ENCODE measurements at regions not wholly inside any gene's neighbourhood (a gene's known extent, or its start where the extent isn't known, plus 50 kb on each side); places are given as distances from the start of the nearest gene placed in this dataset.

DNA sequence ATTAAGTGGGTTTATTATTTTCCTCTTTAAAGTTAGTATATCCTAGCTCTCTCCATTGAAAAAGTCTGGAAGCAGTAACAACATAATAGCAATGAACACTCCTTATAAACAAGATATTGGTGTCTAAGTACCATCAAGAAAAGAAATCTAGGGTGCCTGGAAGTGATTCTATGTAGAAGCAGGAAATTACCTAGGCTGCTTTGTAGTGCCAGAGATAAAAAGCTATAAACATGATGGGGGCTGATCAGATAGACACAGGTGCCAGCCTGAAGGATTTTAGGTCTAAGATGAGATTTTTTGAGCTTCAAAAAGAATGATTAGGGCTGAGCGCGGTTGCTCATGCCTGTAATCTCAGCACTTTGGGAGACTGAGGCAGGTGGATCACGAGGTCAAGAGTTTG lies 1179.3 kb upstream of the CDH9 start:
- TF ChIP-seq RXRA (IDR thresholded peaks at IDR 0.05; ENCODE audit: insufficient read depth, low read depth, low read length) (no peak), EZH2 (IDR thresholded peaks at IDR 0.05; ENCODE audit: low read depth, low read length, severe bottlenecking) (no peak), JUND (IDR thresholded peaks at IDR 0.05; ENCODE audit: low read length) (no peak), ASH2L (IDR thresholded peaks at IDR 0.05; ENCODE audit: low read length) (no peak), SIN3A (conservative IDR thresholded peaks at IDR 0.05 in 1 of 2, IDR thresholded peaks at IDR 0.05 in 1 of 2; ENCODE audit: low read depth in 1 of 2, low read length in 2 of 2) (no peak), PHF8 (conservative IDR thresholded peaks at IDR 0.05; ENCODE audit: low read depth, low read length) (no peak), YY1 (IDR thresholded peaks at IDR 0.05; ENCODE audit: low read depth, low read length) (no peak), POLR2A (IDR thresholded peaks at IDR 0.05; ENCODE audit: control extremely low read depth in 1 of 2, low read depth in 2 of 2, low read length in 2 of 2) (no peak), SIRT6 (IDR thresholded peaks at IDR 0.05; ENCODE audit: low read length) (no peak)
- TF ChIP-seq, protein P1, sequence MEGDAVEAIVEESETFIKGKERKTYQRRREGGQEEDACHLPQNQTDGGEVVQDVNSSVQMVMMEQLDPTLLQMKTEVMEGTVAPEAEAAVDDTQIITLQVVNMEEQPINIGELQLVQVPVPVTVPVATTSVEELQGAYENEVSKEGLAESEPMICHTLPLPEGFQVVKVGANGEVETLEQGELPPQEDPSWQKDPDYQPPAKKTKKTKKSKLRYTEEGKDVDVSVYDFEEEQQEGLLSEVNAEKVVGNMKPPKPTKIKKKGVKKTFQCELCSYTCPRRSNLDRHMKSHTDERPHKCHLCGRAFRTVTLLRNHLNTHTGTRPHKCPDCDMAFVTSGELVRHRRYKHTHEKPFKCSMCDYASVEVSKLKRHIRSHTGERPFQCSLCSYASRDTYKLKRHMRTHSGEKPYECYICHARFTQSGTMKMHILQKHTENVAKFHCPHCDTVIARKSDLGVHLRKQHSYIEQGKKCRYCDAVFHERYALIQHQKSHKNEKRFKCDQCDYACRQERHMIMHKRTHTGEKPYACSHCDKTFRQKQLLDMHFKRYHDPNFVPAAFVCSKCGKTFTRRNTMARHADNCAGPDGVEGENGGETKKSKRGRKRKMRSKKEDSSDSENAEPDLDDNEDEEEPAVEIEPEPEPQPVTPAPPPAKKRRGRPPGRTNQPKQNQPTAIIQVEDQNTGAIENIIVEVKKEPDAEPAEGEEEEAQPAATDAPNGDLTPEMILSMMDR (IDR thresholded peaks at IDR 0.05; ENCODE audit: control extremely low read depth in 1 of 3, insufficient read depth in 1 of 3, low read depth in 1 of 3, low read length in 3 of 3) = no peak
- TF ChIP-seq, protein P2, sequence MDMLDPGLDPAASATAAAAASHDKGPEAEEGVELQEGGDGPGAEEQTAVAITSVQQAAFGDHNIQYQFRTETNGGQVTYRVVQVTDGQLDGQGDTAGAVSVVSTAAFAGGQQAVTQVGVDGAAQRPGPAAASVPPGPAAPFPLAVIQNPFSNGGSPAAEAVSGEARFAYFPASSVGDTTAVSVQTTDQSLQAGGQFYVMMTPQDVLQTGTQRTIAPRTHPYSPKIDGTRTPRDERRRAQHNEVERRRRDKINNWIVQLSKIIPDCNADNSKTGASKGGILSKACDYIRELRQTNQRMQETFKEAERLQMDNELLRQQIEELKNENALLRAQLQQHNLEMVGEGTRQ (IDR thresholded peaks at IDR 0.05; ENCODE audit: low read length) = no peak
- TF ChIP-seq, protein P3, sequence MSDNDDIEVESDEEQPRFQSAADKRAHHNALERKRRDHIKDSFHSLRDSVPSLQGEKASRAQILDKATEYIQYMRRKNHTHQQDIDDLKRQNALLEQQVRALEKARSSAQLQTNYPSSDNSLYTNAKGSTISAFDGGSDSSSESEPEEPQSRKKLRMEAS (IDR thresholded peaks at IDR 0.05) = no peak

Measured in H1 (cell line).